B cell (primary cell): ENCODE measurements at regions not wholly inside any gene's neighbourhood (a gene's known extent, or its start where the extent isn't known, plus 50 kb on each side); places are given as distances from the start of the nearest gene placed in this dataset.

ENCODE experiments used
- ATAC-seq: fragments of 200-7000 bp; cut with Tn5 transposase; one replicate; pipeline ENCODE4 v1.10.0; 2021; ENCODE audit warnings: low read depth, mild to moderate bottlenecking, moderate number of reproducible peaks, moderate library complexity
- CTCF ChIA-PET: fragments of 350-600 bp; sonication (Branson Sonifier 250); formaldehyde crosslinking; loops from one replicate; lab custom pipeline; 2021; ENCODE audit warnings: antibody characterized with exemption, inconsistent platforms; lab: Charles Lee
- POLR2A ChIA-PET: fragments of 350-600 bp; sonication (Branson Sonifier 250); formaldehyde crosslinking; loops from one replicate; lab custom pipeline; 2021; ENCODE audit warnings: antibody characterized with exemption; lab: Charles Lee
- DNase-seq: peaks from one replicate; pipeline ENCODE4 v3.0.0; 2013
- H2AFZ ChIP-seq: 2 replicates; pipeline ENCODE4 v1.6.1; 2012; ENCODE audit warnings: mild to moderate bottlenecking, low read depth, low read length; ENCODE audit not compliant: insufficient read depth, poor library complexity, severe bottlenecking
- H3K27ac ChIP-seq, 2 donors: 1 replicate in 1 of 2; 2 replicates in 1 of 2; pipeline ENCODE4 v1.5.1; 2012 to 2013; ENCODE audit warnings: low read length in 2 of 2, mild to moderate bottlenecking in 2 of 2, moderate library complexity in 1 of 2
- H3K27me3 ChIP-seq, 4 experiments: fragments of 200-600 bp in 1 of 4; sonication (generic) in 1 of 4; replicated peaks in 1 of 4; 1 replicate in 2 of 4; 2 replicates in 2 of 4; pipeline versions ENCODE4 v1.6.1 to v1.7.0; 2013 to 2016; ENCODE audit warnings: low read length in 3 of 4, mild to moderate bottlenecking in 2 of 4, mixed read lengths in 1 of 4, moderate library complexity in 1 of 4; ENCODE audit not compliant: insufficient read depth in 4 of 4, control insufficient read depth in 3 of 4; ENCODE audit errors: control extremely low read depth in 1 of 4
- H3K36me3 ChIP-seq, 2 experiments: replicated peaks in 1 of 2; 1 replicate in 1 of 2; 2 replicates in 1 of 2; pipeline versions ENCODE4 v1.6.1 to v1.7.1; 2013; ENCODE audit warnings: low read length in 1 of 2; ENCODE audit not compliant: insufficient read depth in 2 of 2, control insufficient read depth in 1 of 2; ENCODE audit errors: control extremely low read depth in 1 of 2, extremely low read depth in 1 of 2
- H3K4me1 ChIP-seq, 2 donors: fragments of 200-600 bp in 1 of 2; sonication (generic) in 1 of 2; 1 replicate in 1 of 2; 2 replicates in 1 of 2; pipeline versions ENCODE4 v1.5.1 to v1.6.1; 2013 to 2017; ENCODE audit warnings: low read length in 2 of 2; ENCODE audit not compliant: control insufficient read depth in 2 of 2, insufficient read depth in 2 of 2
- H3K4me2 ChIP-seq: replicated peaks from 2 replicates; pipeline ENCODE3; 2012; ENCODE audit warnings: mild to moderate bottlenecking, low read depth, low read length; ENCODE audit not compliant: poor library complexity, severe bottlenecking
- H3K4me3 ChIP-seq, 5 experiments: fragments of 200-600 bp in 1 of 5; sonication (generic) in 1 of 5; 1 replicate in 3 of 5; 2 replicates in 2 of 5; pipeline versions ENCODE4 v1.5.1 to v1.7.0; 2011 to 2016; ENCODE audit warnings: low read length in 4 of 5, mild to moderate bottlenecking in 4 of 5, low read depth in 2 of 5, control low read depth in 1 of 5, moderate library complexity in 1 of 5; ENCODE audit not compliant: insufficient read depth in 1 of 5; ENCODE audit errors: control extremely low read depth in 1 of 5, extremely low read depth in 1 of 5
- H3K79me2 ChIP-seq: fragments of 200-600 bp; sonication (generic); one replicate; pipeline ENCODE4 v1.6.0; 2016; ENCODE audit warnings: low read length; ENCODE audit not compliant: control insufficient read depth, insufficient read depth
- H3K9ac ChIP-seq: fragments of 200-600 bp; sonication (generic); 2 replicates; pipeline ENCODE4 v1.6.1; 2017; ENCODE audit warnings: mild to moderate bottlenecking, low read length, moderate library complexity
- H3K9me3 ChIP-seq, 3 donors: one replicate each; pipeline versions ENCODE4 v1.6.1 to v1.7.1; 2013; ENCODE audit warnings: low read length in 2 of 3; ENCODE audit not compliant: control insufficient read depth in 2 of 3, insufficient read depth in 1 of 3; ENCODE audit errors: control extremely low read depth in 1 of 3
- H4K20me1 ChIP-seq: 2 replicates; pipeline ENCODE4 v1.6.0; 2012; ENCODE audit warnings: mild to moderate bottlenecking, low read length; ENCODE audit not compliant: insufficient read depth, control insufficient read depth, poor library complexity, severe bottlenecking
- H3K27ac Mint-ChIP-seq: one replicate; pipeline ENCODE4 v1.8.0; 2021; ENCODE audit warnings: mixed read lengths
- H3K27me3 Mint-ChIP-seq: one replicate; pipeline ENCODE4 v1.8.0; 2021; ENCODE audit warnings: mixed read lengths
- H3K4me1 Mint-ChIP-seq: one replicate; pipeline ENCODE4 v1.8.0; 2021; ENCODE audit warnings: mixed read lengths
- H3K4me3 Mint-ChIP-seq: one replicate; pipeline ENCODE4 v1.8.0; 2021; ENCODE audit warnings: mixed read lengths
- H3K9me3 Mint-ChIP-seq: one replicate; pipeline ENCODE4 v1.8.0; 2022; ENCODE audit warnings: mixed read lengths; ENCODE audit not compliant: insufficient read depth
- CTCF ChIP-seq: fragments of 200-600 bp; IDR thresholded peaks from one replicate; pipeline ENCODE4 v1.8.0; 2022; ENCODE audit warnings: antibody characterized with exemption, mild to moderate bottlenecking
- EZH2 ChIP-seq: IDR thresholded peaks from 2 replicates; pipeline ENCODE4 v1.6.1; 2012; ENCODE audit warnings: borderline replicate concordance, low read depth, mild to moderate bottlenecking, moderate library complexity, low read length; ENCODE audit not compliant: insufficient read depth, poor library complexity, severe bottlenecking
- intact Hi-C: fragments of 100-400 bp; cut with micrococcal nuclease; formaldehyde crosslinking; loops from one replicate; pipeline ENCODE4 v1.10.0; 2022

DNA sequence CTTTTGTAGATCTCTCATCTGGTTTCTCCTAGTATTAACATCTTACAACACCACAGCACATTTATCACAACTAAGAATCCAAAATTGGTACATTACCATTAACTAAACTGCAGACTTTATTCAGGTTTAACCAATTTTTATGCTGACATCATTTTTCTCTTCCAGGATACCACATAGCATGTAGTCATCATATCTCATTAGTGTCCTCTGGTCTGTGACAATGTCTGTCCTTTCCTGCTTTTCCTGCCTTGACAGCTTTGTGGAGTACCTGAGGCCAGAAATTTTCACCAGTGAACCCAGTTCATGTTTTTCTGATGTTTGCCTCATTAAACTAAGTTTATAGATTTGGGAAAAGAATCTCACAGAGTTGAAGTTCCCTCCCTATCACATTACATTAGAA lies 294.7 kb upstream of the TNC start:
- Histone ChIP-seq H2AFZ (no peak overlapping the region), H3K9ac (no peak overlapping the region), H3K36me3 (no peaks in the 10 kb centered on the region), H3K27me3 (no peaks in the 10 kb centered on the region), H3K79me2 (no peaks in the 10 kb centered on the region), H3K27ac (no peak overlapping the region), H3K4me3 (no peak overlapping the region), H4K20me1 (no peaks in the 10 kb centered on the region), H3K4me2 (no peak overlapping the region), H3K9me3 (no peaks in the 10 kb centered on the region), H3K4me1 (no peaks in the 10 kb centered on the region)
- POLR2A ChIA-PET = no interaction called here
- Mint-ChIP-seq H3K27ac (no peak overlapping the region), H3K9me3 (peaks cover 4% of the 10 kb centered on the region), H3K4me3 (no peak overlapping the region), H3K4me1 (peaks cover 5% of the 10 kb centered on the region), H3K27me3 (peaks cover 11% of the 10 kb centered on the region)
- intact Hi-C loops = no loop called here
- DNase-seq (no peak), ATAC-seq (no peak)
- TF ChIP-seq CTCF (no peak), EZH2 (no peak)
- CTCF ChIA-PET = no interaction called here

- Histone ChIP-seq H3K4me3 (no peak overlapping the region), H3K36me3 (no peaks in the 10 kb centered on the region), H3K79me2 (no peaks in the 10 kb centered on the region), H4K20me1 (no peaks in the 10 kb centered on the region), H3K9ac (no peak overlapping the region), H3K4me1 (no peaks in the 10 kb centered on the region), H2AFZ (no peak overlapping the region), H3K9me3 (no peaks in the 10 kb centered on the region), H3K4me2 (no peak overlapping the region), H3K27ac (no peak overlapping the region), H3K27me3 (no peaks in the 10 kb centered on the region)
- Mint-ChIP-seq H3K27ac (no peak overlapping the region), H3K27me3 (peaks cover 11% of the 10 kb centered on the region), H3K4me3 (no peak overlapping the region), H3K9me3 (peaks cover 4% of the 10 kb centered on the region), H3K4me1 (peaks cover 5% of the 10 kb centered on the region)
- no peak for ATAC-seq
- no peak for TF ChIP-seq CTCF
- CTCF ChIA-PET = no interaction called here
- DNase-seq = no peak
- POLR2A ChIA-PET = no interaction called here
- intact Hi-C loops = no loop called here
Measured at GRCh38 chr9:115413304-115413703, 295.3 kb upstream of the TNC start.
